NCI-H2171 (cell line): ENCODE measurements at regions not wholly inside any gene's neighbourhood (a gene's known extent, or its start where the extent isn't known, plus 50 kb on each side); places are given as distances from the start of the nearest gene placed in this dataset.
"Not testable (repeated sequence)": the region's sequence is repeated elsewhere in the genome, so short reads cannot be mapped to it uniquely, and the experiment has no call there.

Experiments used
- DNase-seq: peaks from one replicate; lab custom pipeline; 2025; lab: John Stamatoyannopoulos, UW

GRCh38 chr5:110248921-110249320 lies 477.6 kb downstream of the TMEM232 start:
- no peak for DNase-seq

- DNase-seq = no peak
Measured at GRCh38 chr5:110250355-110250754, 476.1 kb downstream of the TMEM232 start.

GRCh38 chr5:110250755-110251154 lies 475.7 kb downstream of the TMEM232 start:
- DNase-seq = no peak

- DNase-seq = no peak
Measured at GRCh38 chr5:110251366-110251765, 475.1 kb downstream of the TMEM232 start.

DNA sequence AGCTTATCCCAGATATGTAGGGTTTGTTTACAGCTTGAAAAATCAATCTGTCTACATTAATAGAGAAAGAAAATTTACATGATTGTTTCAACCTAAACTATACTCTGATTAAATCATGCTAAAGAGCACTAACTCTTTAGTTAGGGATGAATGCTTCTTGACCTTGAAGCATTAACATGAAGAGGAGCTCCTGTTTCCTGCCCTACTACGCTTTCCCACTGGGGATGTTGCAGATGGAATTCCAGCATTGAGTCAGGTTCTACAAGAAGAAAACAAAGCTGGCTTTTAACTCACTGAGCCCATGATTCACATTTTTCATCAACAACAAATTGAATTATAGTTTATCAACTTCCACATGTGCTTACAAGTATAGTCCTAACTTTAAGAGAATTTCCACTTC lies 471.3 kb downstream of the TMEM232 start:
- no peak for DNase-seq

- DNase-seq = no peak
Measured at GRCh38 chr5:110256298-110256697, 470.2 kb downstream of the TMEM232 start.

DNA sequence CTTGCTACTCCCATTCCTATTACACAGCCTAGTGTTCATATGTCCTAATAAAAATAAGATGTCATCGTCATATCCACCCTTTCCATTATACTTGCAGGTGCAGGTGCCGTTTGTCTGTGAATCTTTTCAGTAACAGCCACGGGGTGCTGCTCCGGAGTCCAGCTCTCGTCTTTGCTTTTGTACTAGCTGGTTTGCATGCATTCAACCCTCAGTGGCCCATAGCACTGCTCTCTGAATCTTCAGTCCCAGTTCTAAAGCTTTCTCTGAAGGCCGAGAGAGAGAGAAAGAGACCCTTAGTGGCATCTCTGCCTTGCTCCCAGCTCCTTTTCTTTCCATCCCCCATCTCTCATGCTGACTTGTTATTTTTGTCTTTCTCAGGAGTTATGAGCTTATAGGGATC lies 468.5 kb downstream of the TMEM232 start:
- DNase-seq = no peak

- no peak for DNase-seq
Measured at GRCh38 chr5:110258460-110259216, 467.8 kb downstream of the TMEM232 start.

DNA sequence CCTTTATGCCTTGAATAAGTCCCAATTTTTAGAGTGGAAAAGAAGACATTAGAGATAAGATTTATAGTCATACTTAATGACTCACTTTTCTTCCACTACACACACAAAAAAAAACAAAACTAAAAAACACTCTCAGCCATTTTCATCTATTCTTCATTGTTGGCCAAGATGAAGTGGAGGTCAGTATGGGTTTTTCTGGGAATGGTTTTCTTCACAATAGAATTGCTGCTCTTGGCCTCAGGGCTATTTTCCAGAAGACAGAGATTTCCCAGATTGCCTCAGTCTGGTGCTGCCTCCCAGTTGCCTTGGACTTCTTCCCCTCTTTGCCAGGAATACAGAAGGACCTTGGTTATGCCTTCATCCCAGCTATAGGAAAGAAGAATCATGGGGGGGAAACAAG lies 463.7 kb downstream of the TMEM232 start:
- no peak for DNase-seq

GRCh38 chr5:110264661-110265060 lies 461.8 kb downstream of the TMEM232 start:
- DNase-seq = no peak

DNA sequence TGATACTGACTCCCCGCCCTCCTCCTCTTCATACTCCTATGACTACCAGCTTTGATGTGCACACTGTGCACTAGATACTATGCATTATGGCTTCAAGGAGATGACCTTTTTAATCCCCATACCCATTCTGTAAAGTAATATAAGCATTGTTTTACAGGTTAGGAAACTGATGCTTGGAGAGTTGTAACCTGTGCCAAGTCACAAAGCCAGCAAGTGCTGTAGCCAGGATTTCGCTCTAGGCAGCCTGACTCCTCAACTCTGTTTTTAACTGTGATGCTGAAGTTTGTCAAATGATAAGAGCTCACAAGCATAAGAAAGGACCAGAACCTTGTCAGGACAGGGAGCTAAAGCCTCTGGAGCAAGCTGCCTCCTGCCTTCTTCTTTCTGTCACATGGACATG lies 461.3 kb downstream of the TMEM232 start:
- no peak for DNase-seq

- no peak for DNase-seq
Measured at GRCh38 chr5:110267714-110268113, 458.8 kb downstream of the TMEM232 start.

GRCh38 chr5:110268283-110268682 lies 458.2 kb downstream of the TMEM232 start:
- no peak for DNase-seq

- DNase-seq = no peak
Measured at GRCh38 chr5:110268985-110269384, 457.5 kb downstream of the TMEM232 start.

DNA sequence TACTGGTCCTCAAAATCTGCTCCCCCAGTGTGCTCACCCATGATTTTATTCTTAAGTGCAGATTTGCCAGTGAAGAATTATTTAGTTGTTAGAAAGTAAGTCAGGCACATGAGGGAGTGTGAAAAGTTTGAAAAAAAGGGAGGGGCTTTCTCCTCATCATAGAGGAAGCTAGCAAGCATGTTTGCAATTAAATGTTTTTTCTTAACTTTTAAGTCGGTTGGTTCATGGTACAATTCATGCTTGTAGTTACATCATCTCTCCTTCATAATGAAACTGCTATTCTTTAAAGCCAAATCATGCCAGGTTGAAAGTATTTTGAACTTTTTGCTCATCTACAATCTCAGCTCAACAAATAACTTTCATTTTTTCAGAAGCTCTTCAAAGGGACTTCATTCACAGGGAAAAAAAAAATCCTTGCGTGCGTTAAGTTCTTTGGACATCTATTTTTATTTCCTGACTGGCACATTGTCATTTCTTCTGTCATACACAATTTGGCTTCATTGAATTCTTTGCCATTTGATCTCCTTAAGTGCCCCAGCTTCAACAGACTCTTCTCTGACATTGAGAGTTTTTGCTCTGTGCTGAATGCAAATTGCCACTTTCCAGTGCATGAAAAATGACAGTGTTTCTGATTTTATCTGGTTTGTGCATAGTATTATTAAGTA lies 456.9 kb downstream of the TMEM232 start:
- DNase-seq = no peak

- no peak for DNase-seq
Measured at GRCh38 chr5:110275878-110276277, 450.6 kb downstream of the TMEM232 start.

- DNase-seq = not testable (repeated sequence)
Measured at GRCh38 chr5:110278449-110278848, 448.0 kb downstream of the TMEM232 start.

DNA sequence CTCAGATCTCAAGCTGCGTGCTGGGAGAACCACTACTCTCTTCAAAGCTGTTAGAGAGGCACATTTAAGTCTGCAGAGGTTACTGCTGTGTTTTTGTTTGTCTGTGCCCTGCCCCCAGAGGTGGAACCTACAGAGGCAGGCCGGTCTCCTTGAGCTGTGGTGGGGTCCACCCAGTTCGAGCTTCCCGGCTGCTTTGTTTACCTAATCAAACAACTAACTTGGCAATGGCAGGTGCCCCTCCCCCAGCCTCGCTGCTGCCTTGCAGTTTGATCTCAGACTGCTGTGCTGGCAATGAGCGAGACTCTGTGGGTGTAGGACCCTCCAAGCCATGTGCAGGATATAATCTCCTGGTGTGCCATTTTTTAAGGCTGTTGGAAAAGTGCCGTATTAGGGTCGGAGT lies 442.4 kb downstream of the TMEM232 start:
- DNase-seq = not testable (repeated sequence)

GRCh38 chr5:110288766-110289511 lies 437.5 kb downstream of the TMEM232 start:
- no peak for DNase-seq

GRCh38 chr5:110289512-110289810 lies 437.0 kb downstream of the TMEM232 start:
- DNase-seq = no peak

- no peak for DNase-seq
Measured at GRCh38 chr5:110290542-110290941, 435.9 kb downstream of the TMEM232 start.

DNA sequence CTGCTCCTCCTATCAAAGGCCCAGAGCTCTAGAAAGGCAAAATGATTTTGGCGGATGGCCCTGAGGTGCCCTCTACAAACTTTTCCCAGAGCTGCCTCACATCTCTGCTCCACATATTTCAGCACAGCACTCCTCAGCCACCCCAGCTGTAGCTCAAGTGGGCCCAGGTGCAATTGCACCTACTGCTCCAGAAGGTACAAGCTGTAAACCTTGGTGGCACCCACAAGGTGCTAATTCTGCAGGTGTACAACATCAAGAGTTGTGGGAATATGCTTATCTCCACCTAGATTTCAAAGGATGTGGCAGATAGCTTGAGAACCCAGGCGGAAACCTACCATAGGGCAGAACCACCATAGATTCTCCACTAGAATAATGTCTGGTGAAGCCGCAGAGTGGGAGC lies 432.2 kb downstream of the TMEM232 start:
- no peak for DNase-seq

DNA sequence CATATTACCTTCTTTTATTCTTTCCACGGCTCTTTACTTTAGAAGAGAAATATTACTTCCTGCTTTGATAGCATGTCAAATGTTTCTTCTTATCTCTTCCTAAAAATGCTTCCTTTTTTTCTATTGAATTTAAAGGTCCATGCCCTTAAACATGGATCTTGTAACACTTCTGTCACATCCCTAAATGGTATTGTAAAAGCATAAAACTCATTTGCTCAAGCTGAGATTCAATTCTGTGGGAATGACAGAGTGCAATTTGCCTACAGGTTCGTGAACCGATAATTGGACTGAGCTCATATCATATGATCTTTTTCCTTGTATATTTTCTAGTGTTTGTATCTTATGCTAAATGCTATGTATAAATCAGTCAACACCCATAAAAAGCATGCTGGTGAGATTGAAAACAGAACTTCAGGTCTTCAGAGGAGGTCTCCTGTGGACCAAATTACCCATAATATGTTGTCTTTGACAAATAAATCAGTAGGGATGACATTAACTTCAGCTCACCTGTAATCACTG lies 429.3 kb downstream of the TMEM232 start:
- DNase-seq = no peak
